ENCODE measurements at regions not wholly inside any gene's neighbourhood (a gene's known extent, or its start where the extent isn't known, plus 50 kb on each side); places are given as distances from the start of the nearest gene placed in this dataset.

DNA sequence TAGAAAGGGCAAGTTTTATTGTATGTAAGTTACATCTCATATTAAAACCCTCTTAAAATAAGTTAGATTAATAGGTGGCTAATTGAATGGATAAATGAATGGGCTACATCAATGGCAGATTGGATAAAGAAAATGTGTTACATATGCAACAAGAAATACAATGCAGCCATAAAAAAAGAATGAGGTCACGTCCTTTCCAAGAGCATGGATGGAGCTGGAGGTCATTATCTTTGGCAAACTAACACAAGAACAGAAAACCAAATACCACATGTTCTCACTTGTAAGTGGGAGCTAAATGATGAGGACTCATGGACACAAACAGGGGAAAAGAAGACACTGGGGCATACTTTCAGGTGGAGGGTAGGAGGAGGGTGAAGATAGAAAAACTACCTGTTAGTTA, 182.2 kb upstream of the GNAI1 start:
- no peak for ATAC-seq
- 0% methylated on average over 1 of the region's 1 CpG for whole genome bisulfite sequencing (ENCODE audit: insufficient coverage, insufficient replicate concordance, low lambda C conversion rate, missing lambda C conversion rate)
- Histone ChIP-seq H3K9me3 (replicated peaks; ENCODE audit: control insufficient read depth, insufficient read depth, low read length) (no peaks in the 10 kb centered on the region), H3K27ac (ENCODE audit: control insufficient read depth, insufficient read depth) (no peak overlapping the region), H3K4me2 (ENCODE audit: control insufficient read depth, insufficient read depth) (no peak overlapping the region), H3K79me2 (ENCODE audit: control insufficient read depth, insufficient read depth, low read length) (no peaks in the 10 kb centered on the region), H3K9ac (ENCODE audit: control insufficient read depth, insufficient read depth, low read length) (no peak overlapping the region), H3K27me3 (replicated peaks in 1 of 2; ENCODE audit: control insufficient read depth in 2 of 2, insufficient read depth in 2 of 2, low read length in 1 of 2) (no peaks in the 10 kb centered on the region), H4K20me1 (ENCODE audit: control insufficient read depth, insufficient read depth) (no peaks in the 10 kb centered on the region), H3K4me3 (no peak overlapping the region), H3K4me1 (ENCODE audit: control insufficient read depth, insufficient read depth, low read length) (no peaks in the 10 kb centered on the region), H3K36me3 (ENCODE audit: control insufficient read depth in 2 of 2, insufficient read depth in 2 of 2, low read length in 1 of 2) (no peaks in the 10 kb centered on the region), H2AFZ (ENCODE audit: control insufficient read depth, low read depth, low read length) (no peak overlapping the region)
- intact Hi-C loops (cut with micrococcal nuclease; ENCODE audit: unreplicated experiment) (no loop called here), in situ Hi-C loops (cut with MboI) (no loop called here)
- RAD21 ChIA-PET (ENCODE audit: unreplicated experiment) = no interaction called here
- SMC1A ChIA-PET (ENCODE audit: uncharacterized antibody, unreplicated experiment) = no interaction called here
- no peak for FAIRE-seq
- CTCF ChIA-PET = no interaction called here
- DNase-seq (ENCODE audit: low read depth, low spot score) = no peak
- POLR2A ChIA-PET = no interaction called here
- BruUV-seq (replicated peaks) = no TSS peak
- TF ChIP-seq ZNF217 (IDR thresholded peaks at IDR 0.05) (no peak), GABPA (IDR thresholded peaks at IDR 0.05; ENCODE audit: low read depth) (no peak), BCL11A (IDR thresholded peaks at IDR 0.05; ENCODE audit: low read depth, low read length) (no peak), IKZF1 (conservative IDR thresholded peaks at IDR 0.05) (no peak), CHD4 (IDR thresholded peaks at IDR 0.05) (no peak), MTA3 (IDR thresholded peaks at IDR 0.05; ENCODE audit: borderline replicate concordance, low read length) (no peak), RAD21 (IDR thresholded peaks at IDR 0.05; ENCODE audit: insufficient read depth, low read depth, low read length) (no peak), SREBF2 (IDR thresholded peaks at IDR 0.05; ENCODE audit: low read length) (no peak), EED (IDR thresholded peaks at IDR 0.05; ENCODE audit: low read depth) (no peak), RFX5 (IDR thresholded peaks at IDR 0.05; ENCODE audit: low read depth, low read length) (no peak), STAT1 (conservative IDR thresholded peaks at IDR 0.05) (no peak), BRCA1 (IDR thresholded peaks at IDR 0.05; ENCODE audit: low read depth, low read length) (no peak), RAD51 (IDR thresholded peaks at IDR 0.05) (no peak)
- TF ChIP-seq, protein P1, sequence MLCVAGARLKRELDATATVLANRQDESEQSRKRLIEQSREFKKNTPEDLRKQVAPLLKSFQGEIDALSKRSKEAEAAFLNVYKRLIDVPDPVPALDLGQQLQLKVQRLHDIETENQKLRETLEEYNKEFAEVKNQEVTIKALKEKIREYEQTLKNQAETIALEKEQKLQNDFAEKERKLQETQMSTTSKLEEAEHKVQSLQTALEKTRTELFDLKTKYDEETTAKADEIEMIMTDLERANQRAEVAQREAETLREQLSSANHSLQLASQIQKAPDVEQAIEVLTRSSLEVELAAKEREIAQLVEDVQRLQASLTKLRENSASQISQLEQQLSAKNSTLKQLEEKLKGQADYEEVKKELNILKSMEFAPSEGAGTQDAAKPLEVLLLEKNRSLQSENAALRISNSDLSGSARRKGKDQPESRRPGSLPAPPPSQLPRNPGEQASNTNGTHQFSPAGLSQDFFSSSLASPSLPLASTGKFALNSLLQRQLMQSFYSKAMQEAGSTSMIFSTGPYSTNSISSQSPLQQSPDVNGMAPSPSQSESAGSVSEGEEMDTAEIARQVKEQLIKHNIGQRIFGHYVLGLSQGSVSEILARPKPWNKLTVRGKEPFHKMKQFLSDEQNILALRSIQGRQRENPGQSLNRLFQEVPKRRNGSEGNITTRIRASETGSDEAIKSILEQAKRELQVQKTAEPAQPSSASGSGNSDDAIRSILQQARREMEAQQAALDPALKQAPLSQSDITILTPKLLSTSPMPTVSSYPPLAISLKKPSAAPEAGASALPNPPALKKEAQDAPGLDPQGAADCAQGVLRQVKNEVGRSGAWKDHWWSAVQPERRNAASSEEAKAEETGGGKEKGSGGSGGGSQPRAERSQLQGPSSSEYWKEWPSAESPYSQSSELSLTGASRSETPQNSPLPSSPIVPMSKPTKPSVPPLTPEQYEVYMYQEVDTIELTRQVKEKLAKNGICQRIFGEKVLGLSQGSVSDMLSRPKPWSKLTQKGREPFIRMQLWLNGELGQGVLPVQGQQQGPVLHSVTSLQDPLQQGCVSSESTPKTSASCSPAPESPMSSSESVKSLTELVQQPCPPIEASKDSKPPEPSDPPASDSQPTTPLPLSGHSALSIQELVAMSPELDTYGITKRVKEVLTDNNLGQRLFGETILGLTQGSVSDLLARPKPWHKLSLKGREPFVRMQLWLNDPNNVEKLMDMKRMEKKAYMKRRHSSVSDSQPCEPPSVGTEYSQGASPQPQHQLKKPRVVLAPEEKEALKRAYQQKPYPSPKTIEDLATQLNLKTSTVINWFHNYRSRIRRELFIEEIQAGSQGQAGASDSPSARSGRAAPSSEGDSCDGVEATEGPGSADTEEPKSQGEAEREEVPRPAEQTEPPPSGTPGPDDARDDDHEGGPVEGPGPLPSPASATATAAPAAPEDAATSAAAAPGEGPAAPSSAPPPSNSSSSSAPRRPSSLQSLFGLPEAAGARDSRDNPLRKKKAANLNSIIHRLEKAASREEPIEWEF (IDR thresholded peaks at IDR 0.05; ENCODE audit: insufficient replicate concordance, low read depth, low read length) = no peak
- TF ChIP-seq, protein P2, sequence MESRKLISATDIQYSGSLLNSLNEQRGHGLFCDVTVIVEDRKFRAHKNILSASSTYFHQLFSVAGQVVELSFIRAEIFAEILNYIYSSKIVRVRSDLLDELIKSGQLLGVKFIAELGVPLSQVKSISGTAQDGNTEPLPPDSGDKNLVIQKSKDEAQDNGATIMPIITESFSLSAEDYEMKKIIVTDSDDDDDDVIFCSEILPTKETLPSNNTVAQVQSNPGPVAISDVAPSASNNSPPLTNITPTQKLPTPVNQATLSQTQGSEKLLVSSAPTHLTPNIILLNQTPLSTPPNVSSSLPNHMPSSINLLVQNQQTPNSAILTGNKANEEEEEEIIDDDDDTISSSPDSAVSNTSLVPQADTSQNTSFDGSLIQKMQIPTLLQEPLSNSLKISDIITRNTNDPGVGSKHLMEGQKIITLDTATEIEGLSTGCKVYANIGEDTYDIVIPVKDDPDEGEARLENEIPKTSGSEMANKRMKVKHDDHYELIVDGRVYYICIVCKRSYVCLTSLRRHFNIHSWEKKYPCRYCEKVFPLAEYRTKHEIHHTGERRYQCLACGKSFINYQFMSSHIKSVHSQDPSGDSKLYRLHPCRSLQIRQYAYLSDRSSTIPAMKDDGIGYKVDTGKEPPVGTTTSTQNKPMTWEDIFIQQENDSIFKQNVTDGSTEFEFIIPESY (IDR thresholded peaks at IDR 0.05) = no peak
- TF ChIP-seq, protein P3, sequence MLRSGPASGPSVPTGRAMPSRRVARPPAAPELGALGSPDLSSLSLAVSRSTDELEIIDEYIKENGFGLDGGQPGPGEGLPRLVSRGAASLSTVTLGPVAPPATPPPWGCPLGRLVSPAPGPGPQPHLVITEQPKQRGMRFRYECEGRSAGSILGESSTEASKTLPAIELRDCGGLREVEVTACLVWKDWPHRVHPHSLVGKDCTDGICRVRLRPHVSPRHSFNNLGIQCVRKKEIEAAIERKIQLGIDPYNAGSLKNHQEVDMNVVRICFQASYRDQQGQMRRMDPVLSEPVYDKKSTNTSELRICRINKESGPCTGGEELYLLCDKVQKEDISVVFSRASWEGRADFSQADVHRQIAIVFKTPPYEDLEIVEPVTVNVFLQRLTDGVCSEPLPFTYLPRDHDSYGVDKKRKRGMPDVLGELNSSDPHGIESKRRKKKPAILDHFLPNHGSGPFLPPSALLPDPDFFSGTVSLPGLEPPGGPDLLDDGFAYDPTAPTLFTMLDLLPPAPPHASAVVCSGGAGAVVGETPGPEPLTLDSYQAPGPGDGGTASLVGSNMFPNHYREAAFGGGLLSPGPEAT (IDR thresholded peaks at IDR 0.05; ENCODE audit: low read depth) = no peak
- TF ChIP-seq, protein P4, sequence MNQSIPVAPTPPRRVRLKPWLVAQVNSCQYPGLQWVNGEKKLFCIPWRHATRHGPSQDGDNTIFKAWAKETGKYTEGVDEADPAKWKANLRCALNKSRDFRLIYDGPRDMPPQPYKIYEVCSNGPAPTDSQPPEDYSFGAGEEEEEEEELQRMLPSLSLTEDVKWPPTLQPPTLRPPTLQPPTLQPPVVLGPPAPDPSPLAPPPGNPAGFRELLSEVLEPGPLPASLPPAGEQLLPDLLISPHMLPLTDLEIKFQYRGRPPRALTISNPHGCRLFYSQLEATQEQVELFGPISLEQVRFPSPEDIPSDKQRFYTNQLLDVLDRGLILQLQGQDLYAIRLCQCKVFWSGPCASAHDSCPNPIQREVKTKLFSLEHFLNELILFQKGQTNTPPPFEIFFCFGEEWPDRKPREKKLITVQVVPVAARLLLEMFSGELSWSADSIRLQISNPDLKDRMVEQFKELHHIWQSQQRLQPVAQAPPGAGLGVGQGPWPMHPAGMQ (IDR thresholded peaks at IDR 0.05; ENCODE audit: borderline replicate concordance) = no peak
